ENCODE measurements at regions not wholly inside any gene's neighbourhood (a gene's known extent, or its start where the extent isn't known, plus 50 kb on each side); places are given as distances from the start of the nearest gene placed in this dataset.

GRCh38 chr4:11894221-11894620 lies 465.5 kb upstream of the HS3ST1 start:
- TF ChIP-seq ZNF274 (IDR thresholded peaks at IDR 0.05; ENCODE audit: low read depth, low read length) (no peak), SUZ12 (IDR thresholded peaks at IDR 0.05; ENCODE audit: extremely low read depth, insufficient read depth, insufficient read length) (no peak), YY1 (IDR thresholded peaks at IDR 0.05; ENCODE audit: insufficient read depth, insufficient read length) (no peak)

All from NT2/D1 (cell line).